Endothelial cell of umbilical vein (primary cell): ENCODE measurements at regions not wholly inside any gene's neighbourhood (a gene's known extent, or its start where the extent isn't known, plus 50 kb on each side); places are given as distances from the start of the nearest gene placed in this dataset.

Source experiments
- BruUV-seq: library from RNA; stranded (reverse); fragments of 400-500 nt; replicated peaks from 2 replicates; lab custom pipeline; 2021; lab: Mats Ljungman, UMichigan
- CTCF ChIA-PET: fragments of 300-600, 350-600 bp; sonication (Branson Sonifier 250); formaldehyde crosslinking; loops from one replicate; lab custom pipeline; 2021; ENCODE audit warnings: antibody characterized with exemption, inconsistent platforms; lab: Charles Lee
- POLR2A ChIA-PET: fragments of 300-600, 350-600 bp; sonication (Branson Sonifier 250); formaldehyde crosslinking; loops from one replicate; lab custom pipeline; 2021; ENCODE audit warnings: antibody characterized with exemption, inconsistent platforms; lab: Charles Lee
- DNase-seq: peaks from one replicate; pipeline ENCODE4 v3.0.0-alpha.2; 2011; ENCODE audit warnings: low read depth, low spot score
- FAIRE-seq: peaks from 2 replicates; lab custom pipeline; 2011; peaks lifted over from hg19 to GRCh38; lab: Jason Lieb, UNC
- H2AFZ ChIP-seq: 2 replicates; pipeline ENCODE4 v1.6.0; 2012; ENCODE audit warnings: low read depth, low read length, control low read depth, inconsistent platforms
- H3K27ac ChIP-seq: 2 replicates; pipeline ENCODE4 v1.5.1; 2011; ENCODE audit warnings: low read depth, mild to moderate bottlenecking, control low read depth, low read length, moderate library complexity; ENCODE audit not compliant: insufficient read depth
- H3K27me3 ChIP-seq, 2 experiments: 2 replicates each; pipeline versions ENCODE4 v1.6.0 to v1.6.1; 2011; ENCODE audit warnings: low read length in 2 of 2, mixed read lengths in 1 of 2; ENCODE audit not compliant: control insufficient read depth in 2 of 2, insufficient read depth in 2 of 2
- H3K36me3 ChIP-seq, 2 experiments: 2 replicates in 1 of 2; 3 replicates in 1 of 2; pipeline ENCODE4 v1.5.1; 2011; ENCODE audit warnings: low read length in 2 of 2, mild to moderate bottlenecking in 1 of 2, moderate library complexity in 1 of 2; ENCODE audit not compliant: control insufficient read depth in 2 of 2, insufficient read depth in 2 of 2; ENCODE audit errors: extremely low read depth in 1 of 2
- H3K4me1 ChIP-seq: 3 replicates; pipeline ENCODE4 v1.5.1; 2011; ENCODE audit warnings: mild to moderate bottlenecking, low read length; ENCODE audit not compliant: control insufficient read depth, insufficient read depth; ENCODE audit errors: extremely low read depth
- H3K4me2 ChIP-seq: 2 replicates; pipeline ENCODE4 v1.6.1; 2011; ENCODE audit warnings: low read length, control low read depth, mixed read lengths; ENCODE audit not compliant: insufficient read depth
- H3K4me3 ChIP-seq, 3 experiments: fragments of 200-600 bp in 1 of 3; sonication (generic), shearing (Covaris generic) in 1 of 3; replicated peaks in 1 of 3; 2 replicates each; pipeline ENCODE4 v1.5.1; 2011 to 2016; ENCODE audit warnings: control low read depth in 3 of 3, low read length in 3 of 3, mild to moderate bottlenecking in 2 of 3, inconsistent platforms in 1 of 3, low read depth in 1 of 3, moderate library complexity in 1 of 3; ENCODE audit not compliant: insufficient read depth in 1 of 3
- H3K79me2 ChIP-seq: 2 replicates; pipeline ENCODE4 v1.6.0; 2012; ENCODE audit warnings: low read length, inconsistent platforms; ENCODE audit not compliant: control insufficient read depth, insufficient read depth
- H3K9ac ChIP-seq: replicated peaks from 2 replicates; pipeline ENCODE3; 2011; ENCODE audit warnings: low read length, control low read depth; ENCODE audit not compliant: insufficient read depth; ENCODE audit errors: extremely low read depth
- H3K9me1 ChIP-seq: replicated peaks from 3 replicates; pipeline ENCODE4 v1.6.0; 2011; ENCODE audit warnings: mild to moderate bottlenecking, low read length; ENCODE audit not compliant: control insufficient read depth, insufficient read depth; ENCODE audit errors: extremely low read depth
- H3K9me3 ChIP-seq: replicated peaks from 2 replicates; pipeline ENCODE4 v1.5.1; 2012; ENCODE audit warnings: low read length, inconsistent platforms; ENCODE audit not compliant: control insufficient read depth, insufficient read depth
- H4K20me1 ChIP-seq: replicated peaks from 2 replicates; pipeline ENCODE3; 2011; ENCODE audit warnings: mild to moderate bottlenecking, low read length; ENCODE audit not compliant: control insufficient read depth, insufficient read depth; ENCODE audit errors: extremely low read depth
- CTCF ChIP-seq, 2 donors: IDR thresholded peaks; 1 replicate in 1 of 2; 2 replicates in 1 of 2; pipeline ENCODE4 v1.5.1; 2011; ENCODE audit warnings: low read length in 2 of 2, mild to moderate bottlenecking in 2 of 2, moderate library complexity in 2 of 2, control low read depth in 1 of 2, inconsistent platforms in 1 of 2, low read depth in 1 of 2; ENCODE audit not compliant: insufficient read depth in 1 of 2; ENCODE audit errors: extremely low read depth in 1 of 2
- EZH2 ChIP-seq: IDR thresholded peaks from 2 replicates; pipeline ENCODE4 v1.6.1; 2012; ENCODE audit warnings: borderline replicate concordance, low read depth, mild to moderate bottlenecking, moderate library complexity, low read length, inconsistent platforms; ENCODE audit not compliant: severe bottlenecking
- FOS ChIP-seq: IDR thresholded peaks from 2 replicates; pipeline ENCODE4 v1.6.1; 2011; ENCODE audit warnings: mild to moderate bottlenecking, low read length, moderate library complexity, borderline replicate concordance; ENCODE audit not compliant: insufficient read depth
- GATA2 ChIP-seq: IDR thresholded peaks from 2 replicates; pipeline ENCODE4 v1.7.0; 2011; ENCODE audit warnings: low read depth, mild to moderate bottlenecking, moderate library complexity, mixed read lengths, low read length; ENCODE audit not compliant: insufficient read length, insufficient read depth
- JUN ChIP-seq: IDR thresholded peaks from 2 replicates; pipeline ENCODE4 v1.6.1; 2011; ENCODE audit warnings: borderline replicate concordance, low read depth; ENCODE audit not compliant: insufficient read length, insufficient read depth
- MYC ChIP-seq: IDR thresholded peaks from one replicate; pipeline ENCODE4 v1.6.1; 2011; ENCODE audit warnings: mild to moderate bottlenecking, low read depth, low read length
- POLR2A ChIP-seq: IDR thresholded peaks from 2 replicates; pipeline ENCODE4 v1.6.1; 2012; ENCODE audit warnings: low read depth, mild to moderate bottlenecking, control low read depth, low read length
- POLR2AphosphoS5 ChIP-seq: IDR thresholded peaks from 2 replicates; pipeline ENCODE4 v1.6.1; 2012; ENCODE audit warnings: low read depth, mild to moderate bottlenecking, control low read depth, low read length, moderate library complexity; ENCODE audit not compliant: insufficient read depth
- dilution Hi-C: fragments of 300-500 bp; cut with MboI; formaldehyde crosslinking; loops from one replicate; pipeline ENCODE4 v1.15.0; 2019; ENCODE audit warnings: low sequenced_read_pairs; ENCODE audit not compliant: extremely low pct_ligation_motif_present
- intact Hi-C: fragments of 100-400 bp; cut with micrococcal nuclease; formaldehyde crosslinking; loops from one replicate; pipeline ENCODE4 v1.10.0; 2022
- TF ChIP-seq, protein P1 (sequence below): IDR thresholded peaks from 2 replicates; pipeline ENCODE4 v1.6.1; 2011; ENCODE audit not compliant: insufficient read depth, insufficient read length

- dilution Hi-C loops: no loop called here
- BruUV-seq: no TSS peak
Measured at GRCh38 chr6:1257778-1258177, 54.1 kb upstream of the FOXQ1 start.

More at GRCh38 chr6:1257778-1258177, 54.1 kb upstream of the FOXQ1 start:
- no peaks in the 10 kb centered on the region for H3K36me3 ChIP-seq
- H4K20me1 ChIP-seq: no peaks in the 10 kb centered on the region
- FAIRE-seq: no peak
- no peak for DNase-seq
- no peak overlapping the region for H3K27ac ChIP-seq
- no peaks in the 10 kb centered on the region for H3K4me1 ChIP-seq
- intact Hi-C loops: no loop called here
- H3K9ac ChIP-seq: no peak overlapping the region
- H2AFZ ChIP-seq: no peak overlapping the region
- ChIA-PET CTCF (no interaction called here), POLR2A (no interaction called here)
- TF ChIP-seq JUN (no peak), EZH2 (no peak), POLR2A (no peak), GATA2 (no peak), POLR2AphosphoS5 (no peak), FOS (no peak), MYC (no peak), CTCF (IDR thresholded peaks at IDR 0.05; ENCODE audit: extremely low read depth in 1 of 2, insufficient read depth in 1 of 2, low read depth in 1 of 2, low read length in 2 of 2) (no peak)
- TF ChIP-seq, protein P1, sequence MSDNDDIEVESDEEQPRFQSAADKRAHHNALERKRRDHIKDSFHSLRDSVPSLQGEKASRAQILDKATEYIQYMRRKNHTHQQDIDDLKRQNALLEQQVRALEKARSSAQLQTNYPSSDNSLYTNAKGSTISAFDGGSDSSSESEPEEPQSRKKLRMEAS: no peak
- H3K4me3 ChIP-seq: no peak overlapping the region
- H3K79me2 ChIP-seq: no peaks in the 10 kb centered on the region
- H3K9me3 ChIP-seq: no peaks in the 10 kb centered on the region
- H3K27me3 ChIP-seq: no peaks in the 10 kb centered on the region
- no peaks in the 10 kb centered on the region for H3K9me1 ChIP-seq
- no peak overlapping the region for H3K4me2 ChIP-seq
